CD14-positive monocyte (primary cell): ENCODE measurements at regions not wholly inside any gene's neighbourhood (a gene's known extent, or its start where the extent isn't known, plus 50 kb on each side); places are given as distances from the start of the nearest gene placed in this dataset.

ENCODE experiments used
- DNase-seq, 3 donors: peaks; one replicate each; pipeline ENCODE4 v3.0.0-alpha.2; 2011 to 2022
- H2AFZ ChIP-seq: 2 replicates; pipeline ENCODE4 v1.6.0; 2012; ENCODE audit warnings: mild to moderate bottlenecking, low read depth, low read length, inconsistent platforms; ENCODE audit not compliant: insufficient read depth, poor library complexity, severe bottlenecking
- H3K27ac ChIP-seq, 2 donors: 1 replicate in 1 of 2; 2 replicates in 1 of 2; pipeline ENCODE4 v1.5.1; 2012 to 2013; ENCODE audit warnings: low read length in 2 of 2, control low read depth in 1 of 2, inconsistent platforms in 1 of 2, low read depth in 1 of 2, mild to moderate bottlenecking in 1 of 2
- H3K27me3 ChIP-seq, 2 donors: one replicate each; pipeline versions ENCODE4 v1.6.0 to v1.6.1; 2011 to 2013; ENCODE audit warnings: low read length in 2 of 2; ENCODE audit not compliant: control insufficient read depth in 2 of 2, insufficient read depth in 2 of 2
- H3K36me3 ChIP-seq, 2 donors: replicated peaks in 1 of 2; 1 replicate in 1 of 2; 2 replicates in 1 of 2; pipeline versions ENCODE4 v1.5.1 to v1.6.1; 2012 to 2013; ENCODE audit warnings: low read length in 2 of 2, control low read depth in 1 of 2, inconsistent platforms in 1 of 2, mild to moderate bottlenecking in 1 of 2; ENCODE audit not compliant: insufficient read depth in 2 of 2, control insufficient read depth in 1 of 2
- H3K4me1 ChIP-seq, 2 donors: 1 replicate in 1 of 2; 2 replicates in 1 of 2; pipeline versions ENCODE4 v1.5.1 to v1.6.1; 2012 to 2013; ENCODE audit warnings: low read length in 2 of 2, control low read depth in 1 of 2, inconsistent platforms in 1 of 2, mild to moderate bottlenecking in 1 of 2, moderate library complexity in 1 of 2; ENCODE audit not compliant: insufficient read depth in 2 of 2, control insufficient read depth in 1 of 2
- H3K4me2 ChIP-seq: replicated peaks from 2 replicates; pipeline ENCODE3; 2012; ENCODE audit warnings: low read length, moderate library complexity, mild to moderate bottlenecking; ENCODE audit not compliant: poor library complexity, severe bottlenecking; ENCODE audit errors: extremely low read depth
- H3K4me3 ChIP-seq, 3 experiments: fragments of 200-600 bp in 1 of 3; sonication (generic) in 1 of 3; replicated peaks in 1 of 3; 1 replicate in 2 of 3; 2 replicates in 1 of 3; pipeline ENCODE4 v1.5.1; 2011 to 2013; ENCODE audit warnings: low read length in 3 of 3, mild to moderate bottlenecking in 3 of 3, control low read depth in 2 of 3, low read depth in 2 of 3, inconsistent platforms in 1 of 3, moderate library complexity in 1 of 3
- H3K79me2 ChIP-seq: 2 replicates; pipeline ENCODE4 v1.6.0; 2012; ENCODE audit warnings: mild to moderate bottlenecking, control low read depth, inconsistent platforms, low read length, moderate library complexity; ENCODE audit not compliant: insufficient read depth
- H3K9ac ChIP-seq: 2 replicates; pipeline ENCODE4 v1.6.0; 2017; ENCODE audit warnings: low read length, mild to moderate bottlenecking; ENCODE audit not compliant: insufficient read depth, poor library complexity, severe bottlenecking
- H3K9me3 ChIP-seq, 2 donors: replicated peaks in 1 of 2; 1 replicate in 1 of 2; 2 replicates in 1 of 2; pipeline versions ENCODE4 v1.5.1 to v1.6.1; 2012 to 2013; ENCODE audit warnings: low read length in 2 of 2, control low read depth in 1 of 2; ENCODE audit not compliant: control insufficient read depth in 1 of 2, insufficient read depth in 1 of 2
- H4K20me1 ChIP-seq: 2 replicates; pipeline ENCODE4 v1.6.0; 2012; ENCODE audit warnings: mild to moderate bottlenecking, low read length, control low read depth, moderate library complexity; ENCODE audit not compliant: insufficient read depth
- H3K27ac Mint-ChIP-seq, 7 donors: one replicate each; pipeline ENCODE4 v1.8.0; 2020; ENCODE audit warnings: mild to moderate bottlenecking in 7 of 7, mixed read lengths in 7 of 7, moderate library complexity in 6 of 7, inconsistent platforms in 2 of 7
- H3K27me3 Mint-ChIP-seq, 3 donors: one replicate each; pipeline ENCODE4 v1.8.0; 2021 to 2022; ENCODE audit warnings: low read depth in 3 of 3, mild to moderate bottlenecking in 3 of 3, mixed read lengths in 3 of 3, moderate library complexity in 3 of 3, inconsistent platforms in 1 of 3
- H3K36me3 Mint-ChIP-seq, 2 donors: one replicate each; pipeline ENCODE4 v1.8.0; 2020; ENCODE audit warnings: mixed read lengths in 2 of 2, inconsistent platforms in 1 of 2, mild to moderate bottlenecking in 1 of 2
- H3K4me1 Mint-ChIP-seq: one replicate; pipeline ENCODE4 v1.8.0; 2020; ENCODE audit warnings: mild to moderate bottlenecking, mixed read lengths
- H3K4me3 Mint-ChIP-seq, 2 donors: one replicate each; pipeline ENCODE4 v1.8.0; 2020; ENCODE audit warnings: mild to moderate bottlenecking in 2 of 2, mixed read lengths in 2 of 2, moderate library complexity in 1 of 2
- H3K9me3 Mint-ChIP-seq, 7 donors: one replicate each; pipeline ENCODE4 v1.8.0; 2020 to 2022; ENCODE audit warnings: mixed read lengths in 7 of 7, mild to moderate bottlenecking in 6 of 7, moderate library complexity in 6 of 7, inconsistent platforms in 2 of 7
- WGBS: methylation state at CpG from one replicate; pipeline ENCODE4 v1.1.5; 2013; ENCODE audit warnings: missing lambda C conversion rate; ENCODE audit not compliant: insufficient coverage; 5-methylcytosine and 5-hydroxymethylcytosine counted together
- intact Hi-C, 2 donors: fragments of 100-400 bp; cut with micrococcal nuclease; formaldehyde crosslinking; loops; one replicate each; pipeline versions ENCODE4 v1.15.0 to v1.15.1; 2023
- TF ChIP-seq, protein P1 (sequence below): fragments of 200-600 bp; IDR thresholded peaks from one replicate; pipeline ENCODE4 v1.8.0; 2022; ENCODE audit warnings: antibody characterized with exemption, mild to moderate bottlenecking

DNA sequence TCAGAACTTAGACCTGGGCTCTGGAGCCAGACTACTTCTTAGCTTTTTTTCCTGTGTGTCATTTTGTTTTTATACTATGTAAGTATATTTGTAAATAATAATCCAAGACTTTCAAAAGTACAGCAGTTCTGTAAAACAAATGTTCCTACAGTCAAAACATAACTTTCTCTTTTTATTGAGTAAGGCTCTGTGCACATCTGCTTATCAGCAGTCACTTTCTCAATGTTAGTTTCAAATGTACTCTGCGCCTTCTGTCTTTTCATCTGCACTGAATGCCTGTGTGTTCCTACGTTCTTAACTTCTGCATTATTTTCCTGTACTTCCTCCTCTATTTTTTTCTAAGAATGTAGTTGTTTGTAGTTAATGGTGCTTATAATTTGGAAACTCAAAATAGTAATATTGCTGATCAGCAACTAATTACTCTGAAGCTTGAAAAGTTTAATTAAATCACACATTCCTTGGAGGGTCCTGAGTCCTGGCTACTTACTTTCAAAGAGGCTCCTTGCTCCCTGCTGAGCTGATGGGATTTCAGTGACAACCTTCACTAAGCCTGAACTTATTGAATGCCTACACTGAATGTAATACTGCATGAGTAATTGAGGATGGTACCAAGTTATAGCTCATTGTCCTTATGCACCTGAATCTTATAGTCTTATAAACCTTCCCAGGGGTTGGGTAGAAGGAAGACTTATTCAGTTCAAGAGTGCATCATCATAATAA lies 329.9 kb downstream of the KCNJ2 start:
- Histone ChIP-seq H3K27ac (peak overlapping the region in 1 of 2 donors; percentile 44), H3K79me2 (no peaks in the 10 kb centered on the region), H3K4me2 (peak overlapping the region; percentile 22), H2AFZ (no peak overlapping the region), H3K27me3 (no peaks in the 10 kb centered on the region), H3K9me3 (no peaks in the 10 kb centered on the region), H3K4me1 (peaks cover 22 to 24% of the 10 kb centered on the region in 2 donors), H3K9ac (no peak overlapping the region), H4K20me1 (no peaks in the 10 kb centered on the region), H3K36me3 (no peaks in the 10 kb centered on the region), H3K4me3 (no peak overlapping the region)
- H3K27me3 Mint-ChIP-seq = no peaks in the 10 kb centered on the region
- H3K9me3 Mint-ChIP-seq = no peaks in the 10 kb centered on the region
- no peak overlapping the region for H3K4me3 Mint-ChIP-seq
- peaks cover 21% of the 10 kb centered on the region for H3K4me1 Mint-ChIP-seq
- intact Hi-C loops = no loop called here
- H3K36me3 Mint-ChIP-seq = no peaks in the 10 kb centered on the region
- DNase-seq = peak; percentile 37 to 51 (median 41)
- WGBS = no CpG with 5 or more reads among the region's 2 CpGs
- H3K27ac Mint-ChIP-seq = peak overlapping the region in 5 of 7 donors; percentile 24 to 70 (median 40)
- TF ChIP-seq, protein P1, sequence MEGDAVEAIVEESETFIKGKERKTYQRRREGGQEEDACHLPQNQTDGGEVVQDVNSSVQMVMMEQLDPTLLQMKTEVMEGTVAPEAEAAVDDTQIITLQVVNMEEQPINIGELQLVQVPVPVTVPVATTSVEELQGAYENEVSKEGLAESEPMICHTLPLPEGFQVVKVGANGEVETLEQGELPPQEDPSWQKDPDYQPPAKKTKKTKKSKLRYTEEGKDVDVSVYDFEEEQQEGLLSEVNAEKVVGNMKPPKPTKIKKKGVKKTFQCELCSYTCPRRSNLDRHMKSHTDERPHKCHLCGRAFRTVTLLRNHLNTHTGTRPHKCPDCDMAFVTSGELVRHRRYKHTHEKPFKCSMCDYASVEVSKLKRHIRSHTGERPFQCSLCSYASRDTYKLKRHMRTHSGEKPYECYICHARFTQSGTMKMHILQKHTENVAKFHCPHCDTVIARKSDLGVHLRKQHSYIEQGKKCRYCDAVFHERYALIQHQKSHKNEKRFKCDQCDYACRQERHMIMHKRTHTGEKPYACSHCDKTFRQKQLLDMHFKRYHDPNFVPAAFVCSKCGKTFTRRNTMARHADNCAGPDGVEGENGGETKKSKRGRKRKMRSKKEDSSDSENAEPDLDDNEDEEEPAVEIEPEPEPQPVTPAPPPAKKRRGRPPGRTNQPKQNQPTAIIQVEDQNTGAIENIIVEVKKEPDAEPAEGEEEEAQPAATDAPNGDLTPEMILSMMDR = no peak

DNA sequence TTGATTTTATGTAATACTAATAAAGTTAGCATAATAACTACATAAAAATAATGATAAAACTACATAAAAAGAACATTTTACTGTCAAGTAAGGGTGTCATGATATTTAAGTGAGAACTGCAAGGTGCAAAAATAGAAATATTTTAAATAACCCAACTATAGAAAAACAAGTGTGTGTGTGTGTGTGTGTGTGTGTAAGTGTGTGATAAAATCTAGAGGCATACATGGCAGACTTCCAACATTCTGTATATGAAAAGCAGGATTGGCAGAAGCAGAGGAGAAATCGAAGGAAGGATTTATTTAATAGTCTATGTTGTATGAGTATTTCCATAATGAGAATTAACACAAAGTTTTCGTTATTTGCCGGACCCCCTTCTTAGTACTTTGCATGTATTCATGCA lies 334.1 kb downstream of the KCNJ2 start:
- no peak overlapping the region for H3K4me3 ChIP-seq
- no peaks in the 10 kb centered on the region for H3K9me3 ChIP-seq
- H3K4me3 Mint-ChIP-seq = no peak overlapping the region
- H3K4me1 ChIP-seq = peaks cover 21 to 23% of the 10 kb centered on the region in 2 donors
- no peaks in the 10 kb centered on the region for H3K36me3 Mint-ChIP-seq
- no peaks in the 10 kb centered on the region for H3K9me3 Mint-ChIP-seq
- H3K27ac Mint-ChIP-seq = no peak overlapping the region
- H3K79me2 ChIP-seq = no peaks in the 10 kb centered on the region
- no CpG with 5 or more reads among the region's 3 CpGs for WGBS
- no peaks in the 10 kb centered on the region for H3K36me3 ChIP-seq
- intact Hi-C loops = no loop called here
- no peak overlapping the region for H3K4me2 ChIP-seq
- no peaks in the 10 kb centered on the region for H3K27me3 ChIP-seq
- DNase-seq = no peak
- no peak overlapping the region for H2AFZ ChIP-seq
- TF ChIP-seq, protein P1 = no peak
- no peak overlapping the region for H3K27ac ChIP-seq
- no peaks in the 10 kb centered on the region for H3K27me3 Mint-ChIP-seq
- peaks cover 20% of the 10 kb centered on the region for H3K4me1 Mint-ChIP-seq
- no peaks in the 10 kb centered on the region for H4K20me1 ChIP-seq
- H3K9ac ChIP-seq = no peak overlapping the region
